DOHH2 (cell line): ENCODE measurements at regions not wholly inside any gene's neighbourhood (a gene's known extent, or its start where the extent isn't known, plus 50 kb on each side); places are given as distances from the start of the nearest gene placed in this dataset.
"Not testable (repeated sequence)": the region's sequence is repeated elsewhere in the genome, so short reads cannot be mapped to it uniquely, and the experiment has no call there.

ENCODE experiments used
- H3F3A ChIP-seq: fragments of 200-600 bp; sonication (generic), shearing (Covaris generic); 2 replicates; pipeline ENCODE4 v1.6.0; 2016; ENCODE audit warnings: antibody characterized with exemption, mild to moderate bottlenecking; ENCODE audit not compliant: control insufficient read depth, insufficient read depth
- H3K27ac ChIP-seq: fragments of 200-600 bp; sonication (generic); 2 replicates; pipeline ENCODE4 v1.5.1; 2014; ENCODE audit warnings: low read depth, mild to moderate bottlenecking, low read length, moderate library complexity
- H3K27me3 ChIP-seq: fragments of 200-600 bp; sonication (generic); 2 replicates; pipeline ENCODE4 v1.6.1; 2014; ENCODE audit warnings: mild to moderate bottlenecking, low read length, mixed read lengths; ENCODE audit not compliant: control insufficient read depth
- H3K36me3 ChIP-seq: fragments of 200-600 bp; sonication (generic); 2 replicates; pipeline ENCODE4 v1.6.1; 2014; ENCODE audit warnings: mild to moderate bottlenecking, low read length, moderate library complexity, mixed read lengths; ENCODE audit not compliant: control insufficient read depth
- H3K4me1 ChIP-seq: fragments of 200-600 bp; sonication (generic); 2 replicates; pipeline ENCODE4 v1.6.1; 2014; ENCODE audit warnings: mild to moderate bottlenecking, low read length, mixed read lengths; ENCODE audit not compliant: control insufficient read depth
- H3K4me2 ChIP-seq: fragments of 200-600 bp; sonication (generic); 2 replicates; pipeline ENCODE4 v1.6.0; 2014; ENCODE audit warnings: mild to moderate bottlenecking, low read length, moderate library complexity
- H3K4me3 ChIP-seq: fragments of 200-600 bp; sonication (generic); 2 replicates; pipeline ENCODE4 v1.5.1; 2014; ENCODE audit warnings: mild to moderate bottlenecking, low read length, mixed read lengths
- H3K79me2 ChIP-seq: fragments of 200-600 bp; sonication (generic); 2 replicates; pipeline ENCODE4 v1.6.1; 2014; ENCODE audit warnings: mild to moderate bottlenecking, low read length, mixed read lengths; ENCODE audit not compliant: control insufficient read depth
- H3K9me2 ChIP-seq: fragments of 200-600 bp; sonication (generic); replicated peaks from 2 replicates; pipeline ENCODE4 v1.6.1; 2014; ENCODE audit warnings: mild to moderate bottlenecking, low read length, mixed read lengths; ENCODE audit not compliant: control insufficient read depth
- H3K9me3 ChIP-seq: fragments of 200-600 bp; sonication (generic); 2 replicates; pipeline ENCODE4 v1.6.1; 2014; ENCODE audit warnings: antibody characterized with exemption, low read length, mixed read lengths; ENCODE audit not compliant: control insufficient read depth, insufficient read depth
- H4K20me1 ChIP-seq: fragments of 200-600 bp; sonication (generic); 2 replicates; pipeline ENCODE4 v1.6.0; 2014; ENCODE audit warnings: low read depth, mild to moderate bottlenecking, antibody characterized with exemption, low read length, moderate library complexity; ENCODE audit not compliant: control insufficient read depth, insufficient read depth
- CTCF ChIP-seq: fragments of 200-600 bp; sonication (generic); IDR thresholded peaks from one replicate; pipeline ENCODE4 v1.5.1; 2014; ENCODE audit warnings: antibody characterized with exemption, mild to moderate bottlenecking, low read depth, low read length; ENCODE audit not compliant: poor library complexity, severe bottlenecking
- EZH2phosphoT487 ChIP-seq: fragments of 200-600 bp; sonication (generic); IDR thresholded peaks from 2 replicates; pipeline ENCODE4 v1.6.1; 2017; ENCODE audit warnings: borderline replicate concordance, mild to moderate bottlenecking, antibody characterized with exemption, low read length, moderate library complexity, mixed read lengths

- Histone ChIP-seq H3K27me3 (no peaks in the 10 kb centered on the region), H3K27ac (no peak overlapping the region), H4K20me1 (no peaks in the 10 kb centered on the region), H3F3A (no peaks in the 10 kb centered on the region), H3K4me3 (no peak overlapping the region), H3K9me3 (no peaks in the 10 kb centered on the region), H3K4me2 (no peak overlapping the region), H3K79me2 (no peaks in the 10 kb centered on the region), H3K4me1 (no peaks in the 10 kb centered on the region), H3K9me2 (no peaks in the 10 kb centered on the region), H3K36me3 (no peaks in the 10 kb centered on the region)
- TF ChIP-seq CTCF: no peak
- TF ChIP-seq EZH2phosphoT487: no peak
Observed at GRCh38 chrX:117838581-117839331, 277.9 kb downstream of the KLHL13 start.

GRCh38 chrX:117835034-117835433 lies 281.6 kb downstream of the KLHL13 start:
- H4K20me1 ChIP-seq: no peaks in the 10 kb centered on the region
- no peak overlapping the region for H3K27ac ChIP-seq
- H3K4me3 ChIP-seq: no peak overlapping the region
- no peaks in the 10 kb centered on the region for H3F3A ChIP-seq
- no peaks in the 10 kb centered on the region for H3K79me2 ChIP-seq
- no peaks in the 10 kb centered on the region for H3K27me3 ChIP-seq
- no peaks in the 10 kb centered on the region for H3K36me3 ChIP-seq
- no peaks in the 10 kb centered on the region for H3K9me3 ChIP-seq
- no peaks in the 10 kb centered on the region for H3K9me2 ChIP-seq
- H3K4me1 ChIP-seq: no peaks in the 10 kb centered on the region
- no peak for TF ChIP-seq EZH2phosphoT487
- no peak for TF ChIP-seq CTCF
- no peak overlapping the region for H3K4me2 ChIP-seq

- Histone ChIP-seq H3K9me2 (no peaks in the 10 kb centered on the region), H4K20me1 (no peaks in the 10 kb centered on the region), H3K4me2 (no peak overlapping the region), H3K4me3 (no peak overlapping the region), H3K79me2 (no peaks in the 10 kb centered on the region), H3K9me3 (no peaks in the 10 kb centered on the region), H3K36me3 (no peaks in the 10 kb centered on the region), H3F3A (no peaks in the 10 kb centered on the region), H3K4me1 (no peaks in the 10 kb centered on the region), H3K27me3 (no peaks in the 10 kb centered on the region), H3K27ac (no peak overlapping the region)
- TF ChIP-seq EZH2phosphoT487 (no peak), CTCF (no peak)
Observed at GRCh38 chrX:117834076-117834475, 282.5 kb downstream of the KLHL13 start.

GRCh38 chrX:117821472-117821871 lies 295.1 kb downstream of the KLHL13 start:
- not testable (repeated sequence) for H3K27ac ChIP-seq, H3K9me3 ChIP-seq, H3F3A ChIP-seq, H3K4me3 ChIP-seq, H4K20me1 ChIP-seq, H3K4me1 ChIP-seq, H3K79me2 ChIP-seq, H3K9me2 ChIP-seq, H3K27me3 ChIP-seq, H3K36me3 ChIP-seq, H3K4me2 ChIP-seq
